GM18867 (cell line): ENCODE measurements at regions not wholly inside any gene's neighbourhood (a gene's known extent, or its start where the extent isn't known, plus 50 kb on each side); places are given as distances from the start of the nearest gene placed in this dataset.

ENCODE experiments used
- ATAC-seq: cut with Tn5 transposase; IDR thresholded peaks from one replicate; pipeline ENCODE4 v1.9.1; 2021; ENCODE audit warnings: mild to moderate bottlenecking, moderate library complexity; ENCODE audit not compliant: unreplicated experiment

DNA sequence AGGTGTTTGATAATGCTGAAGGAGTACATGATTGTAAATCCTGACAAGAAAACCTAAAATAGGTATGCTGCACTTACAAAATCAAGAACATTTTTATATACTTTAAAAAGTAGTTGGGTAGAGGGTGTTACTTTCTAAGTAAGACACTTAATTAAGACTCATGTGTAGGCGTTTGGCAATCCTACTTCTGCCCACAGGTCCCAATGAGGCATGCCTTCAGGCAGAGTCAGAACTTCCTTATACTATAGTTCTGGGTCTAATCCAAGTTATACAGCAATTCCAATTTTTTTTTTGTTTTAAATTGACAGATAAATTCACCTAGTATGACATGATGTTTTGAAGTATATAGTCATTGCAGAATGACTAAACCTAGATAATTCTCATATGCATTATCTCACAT is 1188.5 kb upstream of the PHF14 start:
- no peak for ATAC-seq

DNA sequence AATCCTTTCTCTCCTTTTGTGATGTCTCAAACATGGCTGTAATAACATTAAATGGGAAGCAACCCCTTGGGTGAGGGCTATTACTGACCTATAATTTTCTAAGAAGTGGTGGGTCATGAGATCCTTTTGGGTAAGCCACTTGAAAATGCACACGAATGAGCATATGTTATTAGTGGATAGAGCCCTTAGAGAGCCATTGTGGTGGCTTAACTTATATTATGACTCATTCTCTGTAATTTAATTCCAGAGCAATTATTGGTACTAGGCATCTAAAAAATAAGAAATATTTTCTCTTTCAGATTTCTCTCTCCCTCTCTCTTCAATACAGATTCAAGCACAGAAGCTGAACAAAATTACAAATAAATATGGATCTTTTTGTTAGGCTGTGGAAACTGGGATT is 1177.4 kb upstream of the PHF14 start:
- ATAC-seq, result no peak

DNA sequence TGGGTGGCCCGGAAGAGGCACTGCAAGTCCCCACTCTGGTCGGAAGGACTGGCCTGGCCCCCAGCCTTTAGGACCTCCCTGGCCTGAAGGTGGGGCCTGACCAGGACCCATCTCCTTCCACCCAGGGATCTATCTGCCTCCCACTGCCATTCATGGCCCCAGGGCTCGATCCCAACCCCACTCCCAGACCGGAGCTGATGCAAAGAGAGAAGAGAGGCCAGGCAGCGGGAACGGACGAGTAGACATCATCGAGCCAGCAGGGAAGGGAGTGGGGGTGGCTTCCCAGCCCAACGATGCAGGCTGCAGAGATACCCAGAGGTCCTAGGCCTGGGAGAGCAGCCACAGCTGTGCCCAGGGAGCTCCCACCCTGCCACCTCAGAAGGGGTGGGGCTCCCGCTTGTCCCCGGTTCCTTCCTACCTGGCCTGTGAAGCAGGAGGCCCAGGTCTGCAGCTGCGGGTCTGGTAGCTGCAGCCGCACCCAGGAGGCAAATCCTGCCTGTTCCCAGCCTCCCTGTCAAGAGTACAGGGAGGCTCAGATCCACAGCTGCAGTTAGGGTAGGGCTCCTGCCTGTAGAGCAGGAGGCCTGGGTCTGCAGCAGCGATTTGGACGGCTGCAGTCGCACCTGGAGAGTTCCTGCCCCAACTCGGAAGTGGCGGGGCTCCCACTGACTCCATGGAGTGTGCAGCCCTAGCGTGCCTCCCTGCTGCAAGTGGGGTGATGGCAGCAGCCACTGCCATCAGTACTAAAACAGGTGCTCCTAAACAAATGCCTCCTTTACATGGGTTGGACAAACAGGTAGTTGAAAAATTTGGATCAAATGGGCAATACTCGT is 1151.0 kb upstream of the PHF14 start:
- ATAC-seq, result no peak

DNA sequence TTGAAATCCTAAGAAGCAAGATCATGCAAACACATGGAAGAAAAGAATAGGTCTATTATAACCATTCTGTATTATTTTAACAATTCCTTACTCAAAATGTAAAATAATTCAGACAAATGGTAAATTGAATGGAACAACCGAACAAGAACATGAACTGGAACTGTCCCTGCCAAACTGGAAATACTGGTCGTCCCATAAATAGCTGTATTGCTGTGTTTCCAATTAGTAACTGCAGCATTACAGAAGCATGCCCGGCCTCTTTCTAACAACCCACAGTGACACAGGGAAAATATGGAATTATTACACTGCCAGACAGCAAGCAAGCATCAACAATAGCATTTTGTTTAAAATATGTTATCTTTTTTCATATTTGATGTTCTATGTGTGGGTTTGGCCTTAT is 1138.5 kb upstream of the PHF14 start:
- ATAC-seq, result no peak

DNA sequence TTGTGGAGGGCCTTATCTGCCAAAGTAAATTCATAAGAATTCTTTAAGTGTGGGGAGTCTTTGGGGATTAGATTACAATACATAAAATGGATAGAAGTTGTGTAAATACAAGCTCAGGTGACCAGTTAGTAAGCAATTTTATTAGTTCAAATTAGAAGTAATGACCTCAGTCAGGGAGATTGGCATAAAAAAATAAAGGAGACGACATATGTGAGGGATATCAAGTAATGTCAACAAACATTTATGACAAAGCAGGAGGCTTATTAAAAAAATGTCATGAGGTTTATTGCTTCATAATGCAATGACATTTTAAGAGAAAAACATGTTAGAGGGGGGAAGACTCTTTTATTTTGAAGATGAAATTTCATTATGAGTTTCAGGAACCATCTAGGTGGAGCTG is 1137.0 kb upstream of the PHF14 start:
- ATAC-seq, result no peak

DNA sequence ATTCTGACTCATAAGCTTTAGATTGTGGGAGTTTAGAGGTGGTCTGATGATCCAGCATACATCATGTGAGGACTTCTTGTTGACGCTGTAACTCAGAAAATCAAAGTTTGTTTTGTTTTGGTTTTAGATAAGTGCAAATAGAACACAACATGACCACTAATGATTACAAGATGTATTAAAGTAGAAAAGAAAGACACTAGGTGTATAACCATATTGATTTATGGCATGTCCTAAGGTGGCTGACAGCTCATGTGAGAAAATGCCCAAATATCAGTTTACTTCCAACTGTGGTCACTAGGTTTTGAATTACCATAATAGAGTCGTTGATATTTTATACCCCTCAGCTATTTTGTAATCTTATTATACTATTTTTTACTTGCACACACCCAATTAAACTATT is 1131.4 kb upstream of the PHF14 start:
- no peak for ATAC-seq

DNA sequence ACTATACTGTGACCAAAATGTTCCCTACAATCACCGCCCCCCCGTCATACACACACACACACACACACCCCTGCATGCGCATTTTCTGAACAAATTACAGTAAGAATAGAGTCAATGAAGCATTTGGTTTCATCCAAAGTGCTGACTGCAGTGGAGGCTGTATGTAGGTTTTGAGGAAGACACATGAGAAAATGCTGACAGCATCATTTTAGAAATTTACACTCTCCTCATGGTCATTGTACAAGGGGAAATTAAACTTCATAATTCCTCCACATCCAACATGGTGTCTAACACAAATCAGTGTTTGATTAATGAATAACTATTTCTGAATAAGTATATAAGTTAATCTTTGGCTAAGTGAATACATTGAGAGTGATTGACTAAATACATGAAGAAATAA is 1126.8 kb upstream of the PHF14 start:
- no peak for ATAC-seq

DNA sequence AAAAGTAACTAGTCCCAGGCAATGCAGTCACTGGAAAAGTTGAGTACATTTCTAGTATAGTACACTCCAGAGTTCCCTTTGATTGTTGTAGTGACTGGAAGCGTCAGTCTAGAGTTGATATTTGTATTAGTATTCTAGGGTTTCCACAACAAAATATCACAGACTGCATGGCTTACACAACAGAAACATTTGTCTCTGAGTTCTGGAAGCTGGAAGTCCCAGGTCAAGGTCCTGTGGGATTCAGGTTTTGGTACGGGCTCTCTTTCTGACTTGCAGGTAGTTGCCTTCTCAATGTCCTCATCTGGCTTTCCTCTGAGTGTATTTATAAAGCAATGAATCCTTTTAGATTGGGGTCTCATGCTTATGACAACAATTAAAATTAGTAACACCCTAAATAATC is 1119.1 kb upstream of the PHF14 start:
- no peak for ATAC-seq

DNA sequence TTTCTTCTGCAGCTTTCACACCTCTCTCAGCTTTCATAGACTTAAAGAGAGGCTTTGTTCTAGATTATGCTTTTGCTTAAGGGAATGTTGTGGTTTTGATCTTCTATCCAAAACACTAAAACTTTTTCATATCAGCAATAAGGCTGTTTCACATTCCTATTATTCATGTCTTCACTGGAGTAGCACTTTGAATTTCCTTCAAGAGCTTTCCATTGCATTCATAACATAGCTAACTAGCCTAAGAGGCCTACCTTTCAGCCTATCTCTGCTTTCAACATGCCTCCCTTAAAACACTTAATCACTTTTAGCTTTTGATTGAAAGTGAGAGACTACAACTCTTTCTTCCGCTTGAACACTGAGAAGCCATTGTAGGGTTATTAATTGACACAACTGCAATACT is 1117.0 kb upstream of the PHF14 start:
- no peak for ATAC-seq

DNA sequence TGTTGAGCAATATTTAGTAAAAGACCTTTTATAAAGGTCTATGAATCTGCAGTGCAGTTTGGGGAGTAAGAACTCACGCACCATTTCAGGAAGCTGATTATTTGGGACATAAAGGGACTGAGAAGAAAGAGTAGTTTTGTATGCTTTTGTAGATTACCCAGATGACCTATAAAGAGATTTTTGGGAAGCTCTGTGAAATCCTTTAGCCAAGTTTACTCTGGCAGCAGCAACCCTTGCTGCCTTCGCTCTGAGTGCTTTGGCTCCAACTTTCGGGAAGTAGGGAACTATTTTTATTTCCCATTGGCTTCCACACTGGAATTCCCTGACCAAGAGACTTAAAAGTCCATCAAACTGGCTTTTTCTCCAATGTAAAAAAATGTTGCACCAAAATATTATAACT is 1110.1 kb upstream of the PHF14 start:
- ATAC-seq, result no peak

DNA sequence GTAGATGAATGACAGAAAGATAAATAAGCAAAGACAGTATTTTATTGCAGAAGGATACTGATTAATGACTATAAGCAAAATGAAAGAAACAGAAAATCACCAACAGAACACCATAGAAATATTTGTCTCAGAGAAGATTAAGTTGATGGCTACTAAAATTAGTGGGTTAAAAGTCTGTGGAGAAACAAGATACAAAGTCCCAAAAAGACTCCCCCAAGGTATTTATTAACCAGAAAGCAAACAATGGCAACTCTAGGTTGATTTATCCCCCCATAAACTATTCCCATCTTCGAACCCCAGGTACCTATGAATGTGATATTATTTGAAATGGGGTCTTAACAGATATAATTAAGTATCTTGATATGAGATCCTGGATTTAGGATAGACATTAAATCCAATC is 1104.5 kb upstream of the PHF14 start:
- ATAC-seq, result no peak

DNA sequence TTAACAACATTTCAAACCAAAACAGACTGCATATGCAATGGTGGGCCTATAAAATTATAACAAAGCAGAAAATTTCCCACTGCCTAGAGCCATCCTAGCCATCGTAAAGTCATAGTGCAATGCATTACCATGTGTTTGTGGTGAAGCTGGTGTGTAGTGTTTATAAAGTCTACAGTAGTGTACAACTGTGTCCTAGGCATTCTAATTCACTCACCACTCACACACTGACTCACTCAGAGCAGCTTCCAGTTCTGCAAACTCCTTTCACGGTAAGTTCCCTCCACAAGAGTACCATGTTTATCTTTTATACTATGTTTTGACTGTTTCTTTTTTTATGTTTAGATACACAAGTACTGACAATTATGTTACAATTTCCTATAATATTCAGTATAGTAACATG is 1104.1 kb upstream of the PHF14 start:
- no peak for ATAC-seq

DNA sequence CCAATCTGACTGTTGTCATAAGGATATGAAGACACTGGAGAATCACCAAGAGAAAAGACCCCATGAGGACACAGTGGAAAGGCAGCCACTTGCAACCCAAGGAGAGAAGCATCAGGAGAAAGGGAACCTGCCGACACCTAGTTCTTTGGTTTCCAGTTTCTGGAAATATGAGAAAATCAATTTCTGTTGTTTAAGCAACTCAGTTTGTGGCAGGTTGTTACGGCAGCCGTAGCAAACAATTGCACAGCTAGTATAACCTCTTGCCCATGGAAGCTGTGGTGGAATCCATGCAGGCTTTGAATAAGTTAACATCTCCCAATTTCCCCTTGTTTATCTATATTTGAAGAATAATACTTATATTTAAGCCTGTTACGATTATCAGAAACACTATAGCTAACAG is 1103.0 kb upstream of the PHF14 start:
- no peak for ATAC-seq

DNA sequence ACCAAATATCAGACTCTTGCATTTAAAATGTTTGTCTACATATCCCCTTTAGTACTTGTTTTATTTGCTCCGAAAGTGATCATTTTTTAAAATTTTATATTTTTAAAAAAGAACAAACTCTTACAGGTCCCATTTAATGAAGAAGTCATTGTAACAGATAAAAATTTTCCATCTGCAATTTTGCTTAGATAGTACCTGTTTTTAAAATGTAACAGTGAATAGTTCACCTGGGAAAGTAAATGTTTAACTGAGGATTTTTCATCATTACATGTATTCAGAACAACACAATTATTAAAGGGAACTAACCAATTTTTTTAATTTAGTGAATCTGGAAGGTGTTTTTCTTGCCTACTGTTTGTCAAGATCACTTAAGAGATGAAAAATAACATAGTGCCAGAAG is 1099.5 kb upstream of the PHF14 start:
- ATAC-seq, result no peak

DNA sequence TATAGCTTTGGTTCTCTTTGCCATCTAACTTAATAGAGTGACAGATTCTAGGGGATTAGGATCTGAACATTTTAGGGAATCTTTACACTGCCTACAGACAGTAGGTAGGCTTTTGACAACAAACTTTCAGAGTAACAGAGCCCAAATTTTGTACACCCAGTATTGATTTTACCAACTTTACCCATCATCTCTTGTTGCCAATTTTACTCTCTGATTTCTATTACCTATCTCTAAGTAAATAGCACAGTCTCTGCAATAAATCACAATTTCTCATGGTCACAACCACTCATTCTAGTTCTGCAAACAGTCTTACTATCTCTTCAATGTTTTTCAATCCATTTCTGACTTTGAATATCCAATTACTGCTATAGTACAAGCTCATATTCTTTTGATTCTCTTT is 1097.6 kb upstream of the PHF14 start:
- ATAC-seq, result no peak

DNA sequence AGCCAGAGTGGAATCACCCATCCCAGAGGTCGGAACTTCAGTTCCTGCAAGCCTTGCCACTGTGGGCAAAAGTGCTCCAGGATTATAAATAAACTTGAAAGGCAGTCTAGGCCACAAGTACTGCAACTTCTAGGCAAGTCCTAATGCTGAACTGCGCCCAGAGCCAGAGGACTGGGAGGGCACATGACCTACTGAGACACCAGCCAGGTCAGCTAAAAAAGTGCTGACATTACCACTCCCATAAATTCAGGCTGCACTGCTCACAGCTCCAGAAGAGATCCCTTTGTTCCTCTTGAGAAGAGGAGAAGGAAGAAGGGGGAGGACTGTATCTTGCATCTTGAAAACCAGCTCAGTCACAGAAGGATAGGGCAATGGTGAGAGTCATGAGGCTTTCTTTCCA is 1084.1 kb upstream of the PHF14 start:
- ATAC-seq, result no peak

DNA sequence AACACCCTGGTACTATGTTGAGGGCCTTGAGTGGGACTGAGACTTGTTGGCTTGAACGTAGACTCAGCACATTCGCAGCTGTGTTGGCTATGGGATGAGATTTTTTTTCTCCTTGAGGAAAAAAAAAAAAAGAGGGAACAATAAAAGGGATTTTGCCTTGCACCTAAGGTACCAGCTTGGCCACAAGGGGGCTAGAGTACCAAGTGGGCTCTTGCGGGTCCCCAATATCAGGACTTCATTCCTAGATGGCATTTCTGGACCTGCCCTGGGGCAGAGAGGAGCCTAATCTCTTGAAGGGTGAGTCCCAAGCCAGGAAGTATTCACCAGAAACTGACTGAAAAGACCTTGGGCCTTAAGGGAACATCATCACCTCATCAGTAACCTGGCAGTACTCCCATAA is 1083.6 kb upstream of the PHF14 start:
- ATAC-seq, result no peak

DNA sequence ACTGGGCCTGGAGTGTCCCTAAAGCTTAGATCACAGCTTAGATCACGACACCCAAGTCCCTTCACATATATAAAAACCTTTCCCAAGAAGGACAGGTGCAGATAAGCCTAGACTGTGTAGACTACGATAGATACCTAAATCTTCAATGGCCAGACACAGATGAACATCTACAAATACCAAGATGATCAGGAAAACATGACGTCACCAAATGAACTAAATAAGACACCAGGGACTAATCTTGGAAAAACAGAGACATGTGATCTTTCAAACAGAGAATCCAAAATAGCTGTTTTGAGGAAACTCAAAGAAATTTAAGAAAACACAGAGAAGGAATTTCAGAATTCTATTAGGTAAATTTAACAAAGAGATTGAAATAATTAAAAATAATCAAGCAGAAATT is 1082.6 kb upstream of the PHF14 start:
- no peak for ATAC-seq

DNA sequence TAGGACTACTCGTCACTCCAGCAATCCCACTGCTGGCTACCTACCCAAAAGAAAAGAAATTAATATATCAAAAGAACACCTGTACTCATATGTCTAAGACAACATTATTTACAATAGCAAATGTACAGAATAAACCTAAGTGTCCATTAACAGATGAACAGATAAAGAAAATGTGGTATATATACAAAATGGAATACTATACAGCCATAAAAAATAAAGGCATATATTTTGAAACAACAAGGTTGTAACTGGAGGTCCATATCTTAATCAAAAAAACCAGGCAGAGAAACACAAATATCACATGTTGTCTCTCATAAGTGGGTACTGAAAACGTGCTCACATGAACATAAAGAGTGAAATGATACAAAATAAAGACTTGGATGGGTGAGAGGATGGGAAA is 1073.3 kb upstream of the PHF14 start:
- ATAC-seq, result no peak

DNA sequence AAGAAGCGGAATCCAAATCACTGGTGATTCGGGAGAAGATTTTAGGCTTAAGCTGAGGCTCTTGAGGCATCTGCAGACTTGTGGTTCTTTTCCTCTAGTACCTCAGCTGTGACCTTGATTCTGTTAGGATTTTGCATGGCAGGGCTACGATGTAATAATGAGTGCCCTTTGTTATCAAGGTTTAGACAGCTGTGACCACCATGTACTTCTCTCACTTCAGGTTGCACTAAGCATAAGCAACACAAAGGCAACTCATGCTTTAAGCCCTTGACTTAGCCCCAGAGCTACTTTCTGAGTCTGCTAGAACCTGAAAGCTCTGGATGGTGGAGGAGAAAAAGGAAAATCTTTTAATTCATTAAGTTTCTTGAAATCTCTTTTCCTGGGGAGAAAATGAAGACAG is 1052.3 kb upstream of the PHF14 start:
- no peak for ATAC-seq

DNA sequence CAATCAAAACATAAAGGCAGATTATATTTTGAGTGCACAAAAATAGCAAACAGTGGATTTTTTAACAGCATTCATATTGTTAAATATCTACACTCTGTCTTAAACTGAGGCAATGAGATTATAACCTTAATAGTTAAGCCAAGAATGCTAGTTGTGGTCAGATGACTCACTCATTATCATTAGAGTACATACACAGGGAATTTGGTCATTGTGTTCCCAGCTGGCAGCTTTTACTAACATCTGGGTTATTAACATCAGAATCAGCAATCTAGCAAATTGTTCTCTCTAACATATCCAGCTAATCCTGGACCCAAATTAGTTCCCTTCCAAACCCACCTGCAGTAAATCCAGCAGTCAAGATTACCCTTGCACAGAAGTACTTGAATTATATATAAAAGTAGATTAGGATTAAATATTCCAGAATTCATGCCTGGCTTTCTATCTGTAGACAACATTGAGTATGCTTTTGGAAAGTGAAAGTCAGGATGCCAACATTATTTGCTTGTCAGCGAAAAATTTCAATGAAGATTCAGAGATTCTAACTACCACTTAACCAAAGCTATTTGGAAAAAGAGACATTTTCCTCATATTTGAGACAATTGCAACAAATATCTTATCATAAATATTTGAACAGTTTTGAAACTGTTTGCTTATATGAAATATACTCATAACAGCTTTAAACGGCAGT is 1035.6 kb upstream of the PHF14 start:
- ATAC-seq, result no peak

DNA sequence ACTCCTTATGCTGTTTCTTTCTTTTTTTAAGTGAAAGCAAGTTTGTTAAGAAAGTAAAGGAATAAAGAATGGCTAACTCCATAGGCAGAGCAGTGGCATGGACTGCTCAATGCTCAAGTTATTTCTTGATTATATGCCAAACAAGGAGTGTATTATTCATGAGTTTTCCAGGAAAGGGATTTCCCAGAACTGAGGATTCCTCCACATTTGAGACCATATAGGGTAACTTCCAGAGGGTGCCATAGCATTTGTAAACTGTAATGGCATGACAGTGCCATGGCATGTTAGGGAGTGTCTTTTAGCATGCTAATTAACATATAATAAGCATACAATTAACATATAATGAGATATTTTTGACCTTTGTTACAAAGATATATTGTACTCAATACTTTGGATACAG is 1034.5 kb upstream of the PHF14 start:
- no peak for ATAC-seq

DNA sequence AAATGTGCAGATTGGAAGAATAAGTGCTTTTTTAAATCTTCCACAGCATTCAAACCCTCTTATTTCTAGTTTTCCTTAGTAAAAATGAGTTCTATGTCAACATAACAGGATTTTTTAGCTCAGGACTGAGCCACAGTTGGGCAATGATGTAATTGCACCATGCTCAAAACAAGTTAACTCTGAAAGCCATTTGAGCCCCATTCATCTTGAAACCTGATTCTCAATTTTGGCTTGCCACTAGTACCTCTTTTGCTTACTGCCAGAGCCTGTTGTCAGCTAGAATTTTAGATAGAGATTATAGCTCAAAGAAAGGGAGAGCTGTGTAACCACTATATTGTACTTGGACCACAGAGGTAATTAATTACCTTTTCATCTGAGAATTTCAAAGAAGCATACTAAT is 1028.5 kb upstream of the PHF14 start:
- ATAC-seq, result no peak
